ENCODE measurements at regions not wholly inside any gene's neighbourhood (a gene's known extent, or its start where the extent isn't known, plus 50 kb on each side); places are given as distances from the start of the nearest gene placed in this dataset.
"Not testable (repeated sequence)": the region's sequence is repeated elsewhere in the genome, so short reads cannot be mapped to it uniquely, and the experiment has no call there.

GRCh38 chr11:122401581-122401980, 253.9 kb upstream of the UBASH3B start:
- DNase-seq (ENCODE audit: low read depth in 2 of 2), result not testable (repeated sequence)

- DNase-seq (ENCODE audit: low read depth in 2 of 2), result no peak
These were observed 256.1 kb upstream of the UBASH3B start for GRCh38 chr11:122399375-122399774.

DNA sequence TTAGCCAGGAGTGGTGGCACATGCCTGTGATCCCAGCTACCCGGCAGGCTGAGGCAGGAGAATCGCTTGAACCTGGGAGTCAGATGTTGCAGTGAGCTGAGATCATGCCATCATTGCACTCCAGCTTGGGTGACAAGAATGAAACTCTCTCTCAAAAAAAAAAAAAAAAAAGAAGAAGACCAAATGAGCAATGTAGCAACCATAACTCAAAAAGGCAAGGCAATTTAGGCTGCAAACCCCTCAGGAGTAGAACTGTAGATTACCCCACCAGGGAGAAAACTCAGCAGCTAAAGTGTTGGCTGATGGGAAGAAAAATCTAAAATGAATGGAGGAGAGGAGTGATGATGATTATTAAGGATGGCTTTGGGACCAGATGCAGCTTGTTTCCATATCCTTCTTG, 256.7 kb upstream of the UBASH3B start:
- DNase-seq (ENCODE audit: low read depth in 2 of 2), result no peak

DNA sequence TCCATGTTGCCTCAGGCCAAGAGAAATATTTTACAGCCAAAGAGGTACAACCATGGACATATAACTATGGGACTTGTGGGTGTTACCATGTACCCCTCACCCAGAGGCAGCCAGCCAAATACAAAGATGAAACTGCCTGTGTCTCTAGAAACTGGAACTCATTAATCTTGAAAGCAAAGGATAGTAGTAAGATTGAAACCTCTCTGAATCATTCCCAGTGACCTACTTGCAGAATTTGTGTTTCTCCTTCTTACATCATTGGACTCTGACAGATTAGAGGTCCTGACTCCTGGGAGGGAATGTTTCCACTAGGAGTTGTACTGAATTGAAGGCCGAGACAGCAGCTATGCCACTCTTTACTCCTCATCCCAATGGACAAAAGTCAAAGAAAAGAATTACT, 257.4 kb upstream of the UBASH3B start:
- no peak for DNase-seq (ENCODE audit: low read depth in 2 of 2)

DNA sequence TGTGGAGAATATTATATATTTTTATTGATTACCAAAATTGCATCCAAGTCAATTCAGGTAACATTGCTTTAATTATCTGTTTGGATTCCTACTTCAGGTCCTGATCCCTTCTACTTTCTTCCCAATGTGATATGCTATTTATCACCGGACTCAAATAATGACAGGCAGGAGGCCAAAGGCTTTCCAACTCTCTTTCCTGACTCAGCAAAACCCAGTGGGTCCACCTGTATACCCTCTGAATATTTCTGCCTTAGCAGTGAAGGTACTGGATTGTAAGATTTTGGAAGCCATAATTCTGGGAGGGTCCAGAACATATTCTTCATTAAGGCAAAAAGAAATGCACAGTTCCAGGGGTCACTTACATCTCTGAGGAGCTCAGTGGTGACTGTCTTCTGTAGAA, 260.2 kb upstream of the UBASH3B start:
- DNase-seq (ENCODE audit: low read depth in 2 of 2), result no peak

DNA sequence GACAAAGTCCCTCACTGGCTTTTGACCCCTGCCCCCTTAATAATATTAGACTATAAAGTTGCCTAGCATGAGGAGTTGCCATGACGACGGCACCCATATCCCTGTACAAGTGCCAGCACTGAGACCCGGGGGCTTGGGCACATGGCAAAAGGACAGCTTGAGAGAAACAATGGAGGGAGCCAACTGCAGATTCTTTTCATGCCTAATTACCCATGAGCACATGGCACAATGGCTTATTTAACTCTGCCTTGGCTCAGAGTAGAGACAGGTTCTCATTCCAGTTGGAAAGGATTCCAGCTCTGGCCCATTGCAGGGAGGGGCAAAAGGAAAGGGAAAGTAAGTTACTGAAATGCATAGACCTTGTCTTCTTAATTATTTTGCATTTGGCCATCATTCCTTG, 261.2 kb upstream of the UBASH3B start:
- no peak for DNase-seq (ENCODE audit: low read depth in 2 of 2)

DNA sequence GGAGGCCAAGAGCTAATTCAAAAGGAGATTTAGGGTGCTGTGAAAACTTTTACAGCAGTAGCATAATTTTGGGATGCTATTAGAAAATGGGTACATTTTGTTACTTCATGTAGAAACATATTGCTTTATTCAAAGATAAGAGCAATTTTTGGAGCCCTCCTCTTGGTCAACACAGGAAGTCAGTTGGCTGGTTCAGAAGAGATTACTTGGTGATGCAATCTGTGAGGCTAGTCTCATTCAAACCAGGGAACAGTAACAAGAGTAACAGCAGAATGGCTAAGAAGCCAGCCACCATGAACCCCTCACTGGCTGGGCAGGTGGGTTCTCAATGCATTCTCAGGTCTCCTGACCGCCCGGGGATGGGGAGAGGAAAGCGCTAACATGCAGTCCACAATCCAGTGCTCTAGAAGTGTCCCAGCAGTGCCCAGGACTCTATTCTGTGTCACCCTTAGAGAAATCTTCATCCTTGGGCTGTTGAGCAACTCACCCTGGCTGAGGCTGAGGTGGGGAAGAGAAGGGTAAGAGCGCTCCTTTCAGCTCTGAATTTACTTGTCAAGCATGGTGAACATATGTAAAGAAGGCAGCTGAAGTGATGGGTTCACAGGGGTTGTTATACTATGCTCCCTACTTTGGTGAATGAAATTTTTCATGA, 262.2 kb upstream of the UBASH3B start:
- no peak for DNase-seq (ENCODE audit: low read depth in 2 of 2)

GRCh38 chr11:122392508-122392907, 263.0 kb upstream of the UBASH3B start:
- no peak for DNase-seq (ENCODE audit: low read depth in 2 of 2)

- DNase-seq (ENCODE audit: low read depth in 2 of 2), result no peak
These were observed 264.5 kb upstream of the UBASH3B start for GRCh38 chr11:122391049-122391448.

DNA sequence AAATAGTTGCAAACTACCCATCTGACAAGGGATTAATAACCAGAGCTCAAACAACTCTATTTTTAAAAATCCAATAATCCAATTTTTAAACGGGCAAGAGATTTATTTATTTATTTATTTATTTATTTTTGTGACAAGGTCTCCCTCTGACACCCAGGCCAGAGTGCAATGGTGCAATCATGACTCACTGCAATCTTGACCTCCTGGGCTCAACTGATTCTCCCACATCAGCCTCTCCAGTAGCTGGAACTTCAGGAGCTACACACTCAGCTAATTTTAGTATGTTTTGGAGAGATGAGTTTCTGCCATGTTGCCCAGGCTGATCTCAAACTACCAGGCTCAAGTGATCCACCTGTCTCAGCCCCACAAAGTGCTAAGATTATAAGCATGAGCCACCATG, 267.2 kb upstream of the BLID start:
- DNase-seq (ENCODE audit: low read depth in 2 of 2), result no peak

GRCh38 chr11:122375687-122376399, 259.8 kb upstream of the BLID start:
- DNase-seq (ENCODE audit: low read depth in 2 of 2), result no peak

GRCh38 chr11:122368796-122369195, 252.8 kb upstream of the BLID start:
- no peak for DNase-seq (ENCODE audit: low read depth in 2 of 2)

- DNase-seq (ENCODE audit: low read depth in 2 of 2), result peak in 1 of 2 donors; percentile 11
These were observed 251.8 kb upstream of the BLID start for GRCh38 chr11:122367809-122368231.

DNA sequence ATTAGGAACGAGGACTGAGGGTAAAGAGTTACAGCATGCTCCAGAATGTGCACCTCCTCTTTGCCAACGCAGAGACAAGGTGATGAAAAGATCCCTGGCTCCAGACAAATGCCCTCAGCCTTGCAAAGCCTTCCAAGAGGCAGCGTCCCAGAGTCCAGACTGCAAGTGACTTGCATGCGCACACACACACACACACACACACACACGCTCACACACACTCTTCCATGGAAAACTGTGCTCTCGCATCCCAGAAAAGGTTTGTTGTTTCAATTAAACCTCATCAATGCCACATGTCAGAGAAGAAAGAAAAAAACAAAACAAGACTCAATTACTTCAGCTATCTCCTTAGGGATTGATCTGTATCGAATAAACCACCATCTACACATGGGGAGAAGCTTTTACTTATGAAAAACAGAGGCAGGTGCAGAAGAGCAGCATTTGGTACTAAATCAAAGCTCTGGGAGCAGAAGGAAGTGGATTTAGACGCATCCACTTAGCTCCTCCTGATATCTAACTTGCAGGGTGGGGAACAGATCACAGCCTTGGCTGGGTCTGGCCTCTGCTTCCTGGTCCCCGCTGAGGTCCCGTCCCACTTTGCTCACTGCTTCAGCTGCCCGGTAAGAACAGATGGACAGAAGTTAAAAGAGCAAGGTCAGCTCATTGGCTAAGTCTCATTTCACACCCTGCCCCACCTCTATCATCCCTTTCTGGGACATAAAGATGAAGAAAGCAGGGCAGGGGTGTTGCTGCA, 249.8 kb upstream of the BLID start:
- no peak for DNase-seq (ENCODE audit: low read depth in 2 of 2)

- no peak for DNase-seq (ENCODE audit: low read depth in 2 of 2)
These were observed 247.3 kb upstream of the BLID start for GRCh38 chr11:122363296-122363695.

DNA sequence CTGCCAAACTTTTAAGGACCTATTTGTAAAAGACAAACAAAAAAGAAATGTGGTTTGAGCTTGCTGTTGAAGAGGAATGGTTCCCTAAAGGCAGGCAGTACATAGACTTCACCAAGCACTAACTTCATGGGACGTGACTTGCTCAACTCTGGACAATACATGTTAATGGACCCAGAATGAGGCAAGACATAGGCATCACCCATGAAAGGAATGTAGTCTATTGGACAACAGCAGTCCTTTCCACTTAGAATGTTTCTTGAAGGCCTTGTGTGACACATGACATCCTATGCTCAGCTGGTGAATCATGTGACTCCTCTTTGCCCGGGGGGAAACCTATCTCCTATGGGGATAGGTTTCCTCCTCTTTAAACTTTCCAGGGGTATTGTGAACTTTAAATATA, 246.4 kb upstream of the BLID start:
- DNase-seq (ENCODE audit: low read depth in 2 of 2), result no peak

GRCh38 chr11:122360875-122361274, 244.9 kb upstream of the BLID start:
- DNase-seq (ENCODE audit: low read depth in 2 of 2), result no peak

GRCh38 chr11:122359081-122359571, 243.1 kb upstream of the BLID start:
- no peak for DNase-seq (ENCODE audit: low read depth in 2 of 2)

- DNase-seq (ENCODE audit: low read depth in 2 of 2), result no peak
These were observed 242.3 kb upstream of the BLID start for GRCh38 chr11:122358292-122358691.

- no peak for DNase-seq (ENCODE audit: low read depth in 2 of 2)
These were observed 240.0 kb upstream of the BLID start for GRCh38 chr11:122355968-122356367.

- no peak for DNase-seq (ENCODE audit: low read depth in 2 of 2)
These were observed 238.1 kb upstream of the BLID start for GRCh38 chr11:122354025-122354697.

DNA sequence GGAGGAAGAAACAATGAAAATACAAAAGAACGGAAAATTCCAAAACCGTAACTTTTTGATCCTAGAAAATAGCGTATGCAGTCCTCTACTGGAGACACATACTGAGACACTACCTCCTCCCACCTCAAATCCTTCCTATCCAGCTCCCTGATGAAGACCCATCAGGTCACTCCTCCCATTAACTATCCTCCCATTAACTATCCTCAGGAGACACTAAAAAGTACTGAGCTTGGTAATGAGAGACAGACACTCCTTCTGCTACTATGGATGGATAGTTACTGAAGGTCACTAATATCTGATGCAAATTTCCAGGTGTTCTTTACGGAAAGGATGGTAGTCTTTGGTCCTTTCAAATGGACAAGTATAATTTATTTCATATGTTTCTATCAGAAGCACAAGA, 237.5 kb upstream of the BLID start:
- no peak for DNase-seq (ENCODE audit: low read depth in 2 of 2)
